ENCODE measurements at regions not wholly inside any gene's neighbourhood (a gene's known extent, or its start where the extent isn't known, plus 50 kb on each side); places are given as distances from the start of the nearest gene placed in this dataset.

DNA sequence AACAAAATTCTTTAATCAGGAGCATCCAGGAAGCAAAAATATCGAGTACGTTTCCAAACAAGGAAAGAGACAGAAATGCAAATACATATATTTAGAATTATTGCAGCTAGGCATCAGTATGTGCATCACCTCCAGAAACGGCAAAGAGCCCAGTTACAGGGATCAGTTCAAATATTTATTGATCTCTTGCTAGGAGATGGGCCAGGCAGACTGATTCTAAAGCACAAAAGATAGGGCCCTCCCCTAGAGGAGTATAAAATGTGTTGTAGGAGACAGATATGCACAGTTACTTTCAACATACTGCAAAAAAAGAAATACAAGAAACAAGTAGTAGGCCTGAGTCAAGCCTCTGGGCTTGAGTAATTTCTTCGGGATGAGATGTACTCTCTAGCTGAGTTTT, 80.7 kb upstream of the NHSL1 start:
- TF ChIP-seq CTCF (IDR thresholded peaks at IDR 0.05; ENCODE audit: low read depth, low read length, missing input control) (no peak), JUND (IDR thresholded peaks at IDR 0.05) (no peak), TAF1 (conservative IDR thresholded peaks at IDR 0.05) (no peak), RXRA (IDR thresholded peaks at IDR 0.05) (no peak), FOXA1 (IDR thresholded peaks at IDR 0.05) (no peak), RAD21 (IDR thresholded peaks at IDR 0.05) (no peak), SP1 (IDR thresholded peaks at IDR 0.05) (no peak), YY1 (IDR thresholded peaks at IDR 0.05) (no peak)
- TF ChIP-seq, protein P1, sequence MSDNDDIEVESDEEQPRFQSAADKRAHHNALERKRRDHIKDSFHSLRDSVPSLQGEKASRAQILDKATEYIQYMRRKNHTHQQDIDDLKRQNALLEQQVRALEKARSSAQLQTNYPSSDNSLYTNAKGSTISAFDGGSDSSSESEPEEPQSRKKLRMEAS (IDR thresholded peaks at IDR 0.05): no peak
- TF ChIP-seq, protein P2, sequence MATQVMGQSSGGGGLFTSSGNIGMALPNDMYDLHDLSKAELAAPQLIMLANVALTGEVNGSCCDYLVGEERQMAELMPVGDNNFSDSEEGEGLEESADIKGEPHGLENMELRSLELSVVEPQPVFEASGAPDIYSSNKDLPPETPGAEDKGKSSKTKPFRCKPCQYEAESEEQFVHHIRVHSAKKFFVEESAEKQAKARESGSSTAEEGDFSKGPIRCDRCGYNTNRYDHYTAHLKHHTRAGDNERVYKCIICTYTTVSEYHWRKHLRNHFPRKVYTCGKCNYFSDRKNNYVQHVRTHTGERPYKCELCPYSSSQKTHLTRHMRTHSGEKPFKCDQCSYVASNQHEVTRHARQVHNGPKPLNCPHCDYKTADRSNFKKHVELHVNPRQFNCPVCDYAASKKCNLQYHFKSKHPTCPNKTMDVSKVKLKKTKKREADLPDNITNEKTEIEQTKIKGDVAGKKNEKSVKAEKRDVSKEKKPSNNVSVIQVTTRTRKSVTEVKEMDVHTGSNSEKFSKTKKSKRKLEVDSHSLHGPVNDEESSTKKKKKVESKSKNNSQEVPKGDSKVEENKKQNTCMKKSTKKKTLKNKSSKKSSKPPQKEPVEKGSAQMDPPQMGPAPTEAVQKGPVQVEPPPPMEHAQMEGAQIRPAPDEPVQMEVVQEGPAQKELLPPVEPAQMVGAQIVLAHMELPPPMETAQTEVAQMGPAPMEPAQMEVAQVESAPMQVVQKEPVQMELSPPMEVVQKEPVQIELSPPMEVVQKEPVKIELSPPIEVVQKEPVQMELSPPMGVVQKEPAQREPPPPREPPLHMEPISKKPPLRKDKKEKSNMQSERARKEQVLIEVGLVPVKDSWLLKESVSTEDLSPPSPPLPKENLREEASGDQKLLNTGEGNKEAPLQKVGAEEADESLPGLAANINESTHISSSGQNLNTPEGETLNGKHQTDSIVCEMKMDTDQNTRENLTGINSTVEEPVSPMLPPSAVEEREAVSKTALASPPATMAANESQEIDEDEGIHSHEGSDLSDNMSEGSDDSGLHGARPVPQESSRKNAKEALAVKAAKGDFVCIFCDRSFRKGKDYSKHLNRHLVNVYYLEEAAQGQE (IDR thresholded peaks at IDR 0.05): no peak
